ENCODE measurements at regions not wholly inside any gene's neighbourhood (a gene's known extent, or its start where the extent isn't known, plus 50 kb on each side); places are given as distances from the start of the nearest gene placed in this dataset.
A peak's percentile ranks its signal among the peaks of the same experiment; 100 is the strongest.
"Not testable (repeated sequence)": the region's sequence is repeated elsewhere in the genome, so short reads cannot be mapped to it uniquely, and the experiment has no call there.

GRCh38 chr10:42263259-42263658, 375.1 kb downstream of the ZNF33B start:
- DNase-seq (ENCODE audit: low spot score, unreplicated experiment); H3K36me3 Mint-ChIP-seq (ENCODE audit: insufficient read depth); H3K27ac Mint-ChIP-seq; H3K4me3 Mint-ChIP-seq (ENCODE audit: low read depth); H3K4me1 Mint-ChIP-seq (ENCODE audit: low read depth); H3K27me3 Mint-ChIP-seq: not testable (repeated sequence)
- H3K9me3 Mint-ChIP-seq (ENCODE audit: low read depth): peaks cover 40% of the 10 kb centered on the region

- H3K27me3 Mint-ChIP-seq; H3K36me3 Mint-ChIP-seq (ENCODE audit: insufficient read depth); DNase-seq (ENCODE audit: low spot score, unreplicated experiment); H3K4me1 Mint-ChIP-seq (ENCODE audit: low read depth); H3K4me3 Mint-ChIP-seq (ENCODE audit: low read depth); H3K27ac Mint-ChIP-seq: not testable (repeated sequence)
- H3K9me3 Mint-ChIP-seq (ENCODE audit: low read depth): peaks cover 29% of the 10 kb centered on the region
Observed at GRCh38 chr10:42243002-42243401, 395.4 kb downstream of the ZNF33B start.

GRCh38 chr10:42242135-42242805, 396.1 kb downstream of the ZNF33B start:
- H3K36me3 Mint-ChIP-seq (ENCODE audit: insufficient read depth): peaks cover 6% of the 10 kb centered on the region
- peaks cover 30% of the 10 kb centered on the region for H3K9me3 Mint-ChIP-seq (ENCODE audit: low read depth)
- no peak for DNase-seq (ENCODE audit: low spot score, unreplicated experiment)
- H3K4me3 Mint-ChIP-seq (ENCODE audit: low read depth): no peak overlapping the region
- H3K27me3 Mint-ChIP-seq: no peaks in the 10 kb centered on the region
- no peak overlapping the region for H3K27ac Mint-ChIP-seq
- H3K4me1 Mint-ChIP-seq (ENCODE audit: low read depth): no peaks in the 10 kb centered on the region
- TF ChIP-seq CTCF (IDR thresholded peaks at IDR 0.05; ENCODE audit: unreplicated experiment): no peak

- DNase-seq (ENCODE audit: low spot score, unreplicated experiment); H3K4me1 Mint-ChIP-seq (ENCODE audit: low read depth): not testable (repeated sequence)
Observed at GRCh38 chr10:42236401-42236800, 402.0 kb downstream of the ZNF33B start.

GRCh38 chr10:42235736-42236135, 402.6 kb downstream of the ZNF33B start:
- DNase-seq (ENCODE audit: low spot score, unreplicated experiment); H3K4me1 Mint-ChIP-seq (ENCODE audit: low read depth): not testable (repeated sequence)
- H3K9me3 Mint-ChIP-seq (ENCODE audit: low read depth): peaks cover 15% of the 10 kb centered on the region

More at GRCh38 chr10:42236401-42236800, 402.0 kb downstream of the ZNF33B start:
- H3K9me3 Mint-ChIP-seq (ENCODE audit: low read depth): peaks cover 11% of the 10 kb centered on the region
- H3K27ac Mint-ChIP-seq; H3K4me3 Mint-ChIP-seq (ENCODE audit: low read depth); H3K36me3 Mint-ChIP-seq (ENCODE audit: insufficient read depth); H3K27me3 Mint-ChIP-seq: not testable (repeated sequence)

GRCh38 chr10:42235241-42235640, 403.1 kb downstream of the ZNF33B start:
- not testable (repeated sequence) for H3K36me3 Mint-ChIP-seq (ENCODE audit: insufficient read depth); H3K27me3 Mint-ChIP-seq; H3K27ac Mint-ChIP-seq; DNase-seq (ENCODE audit: low spot score, unreplicated experiment); H3K4me3 Mint-ChIP-seq (ENCODE audit: low read depth); H3K4me1 Mint-ChIP-seq (ENCODE audit: low read depth)
- H3K9me3 Mint-ChIP-seq (ENCODE audit: low read depth): peaks cover 17% of the 10 kb centered on the region

More at GRCh38 chr10:42235736-42236135, 402.6 kb downstream of the ZNF33B start:
- H3K36me3 Mint-ChIP-seq (ENCODE audit: insufficient read depth); H3K4me3 Mint-ChIP-seq (ENCODE audit: low read depth); H3K27me3 Mint-ChIP-seq; H3K27ac Mint-ChIP-seq: not testable (repeated sequence)

- not testable (repeated sequence) for H3K4me1 Mint-ChIP-seq (ENCODE audit: low read depth); H3K27ac Mint-ChIP-seq; DNase-seq (ENCODE audit: low spot score, unreplicated experiment); H3K4me3 Mint-ChIP-seq (ENCODE audit: low read depth); H3K27me3 Mint-ChIP-seq; H3K36me3 Mint-ChIP-seq (ENCODE audit: insufficient read depth)
- H3K9me3 Mint-ChIP-seq (ENCODE audit: low read depth): peaks cover 20% of the 10 kb centered on the region
Observed at GRCh38 chr10:42234506-42234905, 403.9 kb downstream of the ZNF33B start.

- H3K9me3 Mint-ChIP-seq (ENCODE audit: low read depth): peaks cover 19% of the 10 kb centered on the region
- H3K36me3 Mint-ChIP-seq (ENCODE audit: insufficient read depth); DNase-seq (ENCODE audit: low spot score, unreplicated experiment); H3K27me3 Mint-ChIP-seq; H3K4me1 Mint-ChIP-seq (ENCODE audit: low read depth); H3K27ac Mint-ChIP-seq; H3K4me3 Mint-ChIP-seq (ENCODE audit: low read depth): not testable (repeated sequence)
Observed at GRCh38 chr10:42233461-42234206, 404.7 kb downstream of the ZNF33B start.

- H3K9me3 Mint-ChIP-seq (ENCODE audit: low read depth): peaks cover 23% of the 10 kb centered on the region
- H3K27me3 Mint-ChIP-seq; H3K36me3 Mint-ChIP-seq (ENCODE audit: insufficient read depth); DNase-seq (ENCODE audit: low spot score, unreplicated experiment); H3K4me3 Mint-ChIP-seq (ENCODE audit: low read depth); H3K4me1 Mint-ChIP-seq (ENCODE audit: low read depth); H3K27ac Mint-ChIP-seq: not testable (repeated sequence)
Observed at GRCh38 chr10:42232955-42233354, 405.4 kb downstream of the ZNF33B start.

- H3K27ac Mint-ChIP-seq; H3K4me1 Mint-ChIP-seq (ENCODE audit: low read depth); H3K27me3 Mint-ChIP-seq; DNase-seq (ENCODE audit: low spot score, unreplicated experiment); H3K4me3 Mint-ChIP-seq (ENCODE audit: low read depth): not testable (repeated sequence)
- peaks cover 39% of the 10 kb centered on the region for H3K9me3 Mint-ChIP-seq (ENCODE audit: low read depth)
- H3K36me3 Mint-ChIP-seq (ENCODE audit: insufficient read depth): peaks cover 26% of the 10 kb centered on the region
Observed at GRCh38 chr10:42230812-42231211, 407.6 kb downstream of the ZNF33B start.

DNA sequence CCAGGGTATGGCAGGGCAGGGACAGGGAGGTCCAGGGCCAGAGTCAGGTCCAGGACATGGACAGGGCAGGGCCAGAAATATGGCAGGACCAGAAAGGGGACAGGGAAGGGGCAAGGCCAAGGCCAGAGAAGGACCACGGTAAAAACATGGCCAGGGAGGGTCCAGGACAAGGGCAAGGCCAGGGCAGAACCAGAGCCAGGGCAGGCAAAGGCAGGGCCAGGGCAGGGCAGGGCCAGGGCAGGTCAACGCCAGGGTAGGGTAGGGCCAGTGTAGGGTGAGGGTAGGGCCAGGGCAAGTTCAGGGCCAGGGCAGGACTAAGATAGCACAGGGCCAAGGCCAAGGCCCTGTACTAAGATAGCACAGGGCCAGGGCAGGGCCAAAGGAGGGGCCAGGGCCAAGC, 408.3 kb downstream of the ZNF33B start:
- DNase-seq (ENCODE audit: low spot score, unreplicated experiment); H3K4me1 Mint-ChIP-seq (ENCODE audit: low read depth); H3K4me3 Mint-ChIP-seq (ENCODE audit: low read depth); H3K27ac Mint-ChIP-seq; H3K27me3 Mint-ChIP-seq: not testable (repeated sequence)
- Mint-ChIP-seq H3K9me3 (ENCODE audit: low read depth) (peaks cover 40% of the 10 kb centered on the region), H3K36me3 (ENCODE audit: insufficient read depth) (peaks cover 26% of the 10 kb centered on the region)

DNA sequence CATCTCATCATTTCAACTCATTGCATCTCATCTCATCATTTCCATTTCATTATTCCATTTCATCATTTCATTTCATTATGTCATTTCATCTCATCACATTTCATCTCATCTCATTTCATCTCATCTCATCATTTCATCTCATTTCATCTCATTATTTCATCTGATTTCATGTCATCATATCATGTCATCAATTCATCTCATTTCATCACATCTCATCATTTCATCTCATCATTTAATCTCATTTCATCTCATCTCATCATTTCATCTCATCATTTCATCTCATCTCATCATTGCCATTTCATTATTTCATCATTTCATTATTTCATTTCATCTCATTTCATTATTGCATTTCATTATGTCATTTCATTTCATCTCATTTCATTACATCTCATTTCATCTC, 410.5 kb downstream of the ZNF33B start:
- Mint-ChIP-seq H3K9me3 (ENCODE audit: low read depth) (peaks cover 40% of the 10 kb centered on the region), H3K36me3 (ENCODE audit: insufficient read depth) (peaks cover 26% of the 10 kb centered on the region), H3K27ac (peak overlapping the region; percentile 10)
- not testable (repeated sequence) for H3K27me3 Mint-ChIP-seq; H3K4me1 Mint-ChIP-seq (ENCODE audit: low read depth); DNase-seq (ENCODE audit: low spot score, unreplicated experiment); H3K4me3 Mint-ChIP-seq (ENCODE audit: low read depth)

Measured in progenitor cell of endocrine pancreas (in vitro differentiated cells).